CD4-positive, alpha-beta T cell (primary cell): ENCODE measurements at regions not wholly inside any gene's neighbourhood (a gene's known extent, or its start where the extent isn't known, plus 50 kb on each side); places are given as distances from the start of the nearest gene placed in this dataset.
"Not testable (repeated sequence)": the region's sequence is repeated elsewhere in the genome, so short reads cannot be mapped to it uniquely, and the experiment has no call there.

ENCODE experiments used
- ATAC-seq: fragments of 200-7000 bp; cut with Tn5 transposase; one replicate; pipeline ENCODE4 v1.10.0; 2022; ENCODE audit warnings: mild to moderate bottlenecking; ENCODE audit not compliant: poor library complexity
- CTCF ChIA-PET: fragments of 350-600 bp; sonication (Branson Sonifier 250); formaldehyde crosslinking; loops from one replicate; lab custom pipeline; 2021; ENCODE audit warnings: antibody characterized with exemption, inconsistent platforms; lab: Charles Lee
- POLR2A ChIA-PET: fragments of 350-600 bp; sonication (Branson Sonifier 250); formaldehyde crosslinking; loops from one replicate; lab custom pipeline; 2021; ENCODE audit warnings: antibody characterized with exemption, inconsistent platforms; lab: Charles Lee
- DNase-seq, 14 experiments: peaks; one replicate each; pipeline ENCODE4 v3.0.0-alpha.2; 2013 to 2020; ENCODE audit warnings: mixed read lengths in 2 of 14
- H3K27ac ChIP-seq, 2 donors: one replicate each; pipeline versions ENCODE4 v1.5.1 to v1.7.0; 2013; ENCODE audit warnings: low read length in 2 of 2, low read depth in 1 of 2, mild to moderate bottlenecking in 1 of 2
- H3K27me3 ChIP-seq, 2 experiments: 1 replicate in 1 of 2; 2 replicates in 1 of 2; pipeline versions ENCODE4 v1.6.1 to v1.7.0; 2013; ENCODE audit warnings: low read length in 2 of 2, control low read depth in 1 of 2, mild to moderate bottlenecking in 1 of 2, moderate library complexity in 1 of 2; ENCODE audit not compliant: insufficient read depth in 2 of 2, control insufficient read depth in 1 of 2
- H3K36me3 ChIP-seq: one replicate; pipeline ENCODE4 v1.6.1; 2013; ENCODE audit warnings: low read length, control low read depth; ENCODE audit not compliant: insufficient read depth
- H3K4me1 ChIP-seq: one replicate; pipeline ENCODE4 v1.6.1; 2013; ENCODE audit warnings: low read length, control low read depth; ENCODE audit not compliant: insufficient read depth
- H3K4me3 ChIP-seq: one replicate; pipeline ENCODE4 v1.5.1; 2013; ENCODE audit warnings: mild to moderate bottlenecking, low read length, moderate library complexity
- H3K9me3 ChIP-seq, 2 experiments: 1 replicate in 1 of 2; 2 replicates in 1 of 2; pipeline versions ENCODE4 v1.6.1 to v1.7.0; 2013; ENCODE audit warnings: low read length in 2 of 2, mild to moderate bottlenecking in 2 of 2, control low read depth in 1 of 2, moderate library complexity in 1 of 2; ENCODE audit not compliant: control insufficient read depth in 1 of 2, insufficient read depth in 1 of 2
- H3K27ac Mint-ChIP-seq: one replicate; pipeline ENCODE4 v1.8.0; 2020; ENCODE audit warnings: mixed read lengths
- H3K27me3 Mint-ChIP-seq: one replicate; pipeline ENCODE4 v1.8.0; 2021; ENCODE audit warnings: mixed read lengths
- H3K36me3 Mint-ChIP-seq: one replicate; pipeline ENCODE4 v1.8.0; 2021; ENCODE audit warnings: low read depth, mixed read lengths
- H3K4me1 Mint-ChIP-seq: one replicate; pipeline ENCODE4 v1.8.0; 2021; ENCODE audit warnings: low read depth, mixed read lengths
- H3K4me3 Mint-ChIP-seq: one replicate; pipeline ENCODE4 v1.8.0; 2020; ENCODE audit warnings: mild to moderate bottlenecking, mixed read lengths
- H3K9me3 Mint-ChIP-seq: one replicate; pipeline ENCODE4 v1.8.0; 2020; ENCODE audit warnings: mixed read lengths
- CTCF ChIP-seq: fragments of 200-600 bp; IDR thresholded peaks from one replicate; pipeline ENCODE4 v1.8.0; 2022; ENCODE audit warnings: antibody characterized with exemption, mild to moderate bottlenecking
- intact Hi-C, 2 experiments: fragments of 100-400 bp; cut with DNase I in 1 of 2; cut with micrococcal nuclease in 1 of 2; formaldehyde crosslinking; loops; one replicate each; pipeline versions ENCODE4 v1.15.1 to v1.9.0; 2023 to 2025; cut with DNase I, micrococcal nuclease

DNA sequence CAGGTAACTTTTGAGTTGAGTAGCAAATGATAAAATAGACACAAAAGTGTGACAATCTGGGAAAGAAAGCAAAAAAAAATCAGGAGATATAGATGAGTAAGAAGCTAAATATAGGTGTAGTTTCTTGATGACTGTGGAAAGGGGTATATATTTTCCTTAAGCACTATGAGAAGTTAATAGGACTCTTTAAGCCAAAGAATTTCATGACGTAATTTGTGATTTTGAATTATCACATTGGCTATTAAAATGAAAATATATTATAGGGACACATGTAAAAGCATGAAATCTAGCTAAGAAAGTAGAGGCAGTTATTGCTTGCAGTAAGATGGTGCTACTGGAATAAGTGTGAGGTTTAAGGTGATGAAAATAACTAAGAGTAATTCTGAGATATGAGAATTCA lies 759.1 kb downstream of the KCNT2 start:
- Mint-ChIP-seq H3K27ac (no peak overlapping the region), H3K4me3 (no peak overlapping the region), H3K4me1 (no peaks in the 10 kb centered on the region), H3K36me3 (no peaks in the 10 kb centered on the region), H3K9me3 (no peaks in the 10 kb centered on the region), H3K27me3 (no peaks in the 10 kb centered on the region)
- H3K36me3 ChIP-seq, result no peaks in the 10 kb centered on the region
- H3K9me3 ChIP-seq, result peaks cover 0 to 3% of the 10 kb centered on the region in 2 experiments
- DNase-seq (no peak), ATAC-seq (no peak)
- no peaks in the 10 kb centered on the region for H3K4me1 ChIP-seq
- intact Hi-C loops, result no loop called here
- no peak overlapping the region for H3K4me3 ChIP-seq
- CTCF ChIA-PET, result no interaction called here
- no peak for TF ChIP-seq CTCF
- H3K27me3 ChIP-seq, result no peaks in the 10 kb centered on the region
- H3K27ac ChIP-seq, result no peak overlapping the region
- POLR2A ChIA-PET, result no interaction called here

DNA sequence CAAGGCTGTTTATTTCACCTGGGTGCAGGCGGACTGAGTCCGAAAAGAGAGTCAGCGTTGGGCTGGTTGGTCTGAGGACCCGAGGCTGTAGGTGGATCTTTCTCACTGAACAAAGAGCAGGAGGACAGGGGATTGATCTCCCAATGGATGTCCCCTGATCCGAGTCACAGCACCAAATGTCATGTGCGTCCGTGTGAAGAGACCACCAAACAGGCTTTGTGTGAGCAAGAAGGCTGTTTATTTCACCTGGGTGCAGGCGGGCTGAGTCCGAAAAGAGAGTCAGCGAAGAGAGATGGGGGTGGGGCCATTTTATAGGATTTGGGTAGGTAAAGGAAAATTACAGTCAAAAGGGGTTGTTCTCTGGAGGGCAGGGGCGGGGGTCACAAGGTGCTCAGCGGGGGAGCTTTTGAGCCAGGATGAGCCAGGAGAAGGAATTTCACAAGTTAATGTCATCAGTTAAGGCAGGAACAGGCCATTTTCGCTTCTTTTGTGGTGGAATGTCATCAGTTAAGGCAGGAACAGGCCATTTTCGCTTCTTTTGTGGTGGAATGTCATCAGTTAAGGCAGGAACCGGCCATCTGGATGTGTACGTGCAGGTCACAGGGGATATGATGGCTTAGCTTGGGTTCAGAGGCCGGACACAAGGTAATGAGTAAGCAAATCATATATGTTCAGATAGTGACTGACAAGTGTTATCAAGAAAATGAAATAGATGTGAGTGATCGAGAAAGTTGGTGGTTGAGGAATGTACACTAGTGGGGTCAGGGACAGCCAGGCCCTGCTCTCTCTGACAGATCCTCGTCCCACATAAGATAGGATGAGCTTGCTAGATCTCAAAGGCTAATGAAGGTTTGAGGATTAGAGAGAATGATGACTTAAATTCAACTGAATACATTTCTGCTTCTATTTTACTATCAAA lies 760.0 kb downstream of the KCNT2 start:
- POLR2A ChIA-PET, H3K9me3 ChIP-seq, intact Hi-C loops, H3K4me3 ChIP-seq, H3K4me1 Mint-ChIP-seq, ATAC-seq, H3K4me1 ChIP-seq, H3K36me3 Mint-ChIP-seq, CTCF ChIA-PET, H3K9me3 Mint-ChIP-seq, H3K27ac Mint-ChIP-seq, DNase-seq, H3K27ac ChIP-seq, H3K27me3 Mint-ChIP-seq, H3K4me3 Mint-ChIP-seq, H3K27me3 ChIP-seq, H3K36me3 ChIP-seq: not testable (repeated sequence)

- Mint-ChIP-seq H3K9me3 (no peaks in the 10 kb centered on the region), H3K4me1 (no peaks in the 10 kb centered on the region), H3K27me3 (no peaks in the 10 kb centered on the region), H3K4me3 (no peak overlapping the region), H3K27ac (no peak overlapping the region), H3K36me3 (no peaks in the 10 kb centered on the region)
- no peaks in the 10 kb centered on the region for H3K27me3 ChIP-seq
- ATAC-seq, result no peak
- H3K9me3 ChIP-seq, result no peaks in the 10 kb centered on the region
- no peak overlapping the region for H3K27ac ChIP-seq
- ChIA-PET POLR2A (no interaction called here), CTCF (no interaction called here)
- H3K36me3 ChIP-seq, result no peaks in the 10 kb centered on the region
- no peaks in the 10 kb centered on the region for H3K4me1 ChIP-seq
- intact Hi-C loops, result loop anchor here in 1 of 2 experiments (10.0 kb wide), 1 partner anchor 247 kb away; no protein-coding TSS in a partner anchor
- TF ChIP-seq CTCF, result no peak
- DNase-seq, result no peak
- H3K4me3 ChIP-seq, result no peak overlapping the region
These were observed 776.5 kb downstream of the KCNT2 start for GRCh38 chr1:195831789-195832188.
